ENCODE measurements at regions not wholly inside any gene's neighbourhood (a gene's known extent, or its start where the extent isn't known, plus 50 kb on each side); places are given as distances from the start of the nearest gene placed in this dataset.
"Not testable (repeated sequence)": the region's sequence is repeated elsewhere in the genome, so short reads cannot be mapped to it uniquely, and the experiment has no call there.

GRCh38 chr4:66728280-66728679, 817.0 kb downstream of the CENPC start:
- Histone ChIP-seq H3K9me3 (no peaks in the 10 kb centered on the region), H3K4me3 (no peak overlapping the region), H3K27me3 (no peaks in the 10 kb centered on the region), H3K4me1 (no peaks in the 10 kb centered on the region), H3K27ac (no peak overlapping the region), H3K36me3 (no peaks in the 10 kb centered on the region)
- 35 to 67% methylated on average over 1 to 2 of the region's 2 CpGs for WGBS, 2 donors (ENCODE audit: low coverage in 1 of 2)
- TF ChIP-seq POLR2AphosphoS5 (IDR thresholded peaks at IDR 0.05) (no peak), POLR2A (IDR thresholded peaks at IDR 0.05) (no peak), EP300 (IDR thresholded peaks at IDR 0.05) (no peak)
- TF ChIP-seq, protein P1, sequence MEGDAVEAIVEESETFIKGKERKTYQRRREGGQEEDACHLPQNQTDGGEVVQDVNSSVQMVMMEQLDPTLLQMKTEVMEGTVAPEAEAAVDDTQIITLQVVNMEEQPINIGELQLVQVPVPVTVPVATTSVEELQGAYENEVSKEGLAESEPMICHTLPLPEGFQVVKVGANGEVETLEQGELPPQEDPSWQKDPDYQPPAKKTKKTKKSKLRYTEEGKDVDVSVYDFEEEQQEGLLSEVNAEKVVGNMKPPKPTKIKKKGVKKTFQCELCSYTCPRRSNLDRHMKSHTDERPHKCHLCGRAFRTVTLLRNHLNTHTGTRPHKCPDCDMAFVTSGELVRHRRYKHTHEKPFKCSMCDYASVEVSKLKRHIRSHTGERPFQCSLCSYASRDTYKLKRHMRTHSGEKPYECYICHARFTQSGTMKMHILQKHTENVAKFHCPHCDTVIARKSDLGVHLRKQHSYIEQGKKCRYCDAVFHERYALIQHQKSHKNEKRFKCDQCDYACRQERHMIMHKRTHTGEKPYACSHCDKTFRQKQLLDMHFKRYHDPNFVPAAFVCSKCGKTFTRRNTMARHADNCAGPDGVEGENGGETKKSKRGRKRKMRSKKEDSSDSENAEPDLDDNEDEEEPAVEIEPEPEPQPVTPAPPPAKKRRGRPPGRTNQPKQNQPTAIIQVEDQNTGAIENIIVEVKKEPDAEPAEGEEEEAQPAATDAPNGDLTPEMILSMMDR (IDR thresholded peaks at IDR 0.05) = no peak
- no peak for ATAC-seq

- not testable (repeated sequence) for ATAC-seq, H3K27ac ChIP-seq, H3K9me3 ChIP-seq, H3K4me3 ChIP-seq, H3K4me1 ChIP-seq, H3K36me3 ChIP-seq, H3K27me3 ChIP-seq
- no CpG with 5 or more reads among the region's 30 CpGs for WGBS, 2 donors (ENCODE audit: low coverage in 1 of 2)
These were observed 832.9 kb downstream of the CENPC start for GRCh38 chr4:66712301-66712921.

- TF ChIP-seq, protein P1 (IDR thresholded peaks at IDR 0.05) = no peak
- TF ChIP-seq EP300 (IDR thresholded peaks at IDR 0.05) (no peak), POLR2AphosphoS5 (IDR thresholded peaks at IDR 0.05) (no peak), POLR2A (IDR thresholded peaks at IDR 0.05) (no peak)
- WGBS, 2 donors (ENCODE audit: low coverage in 1 of 2) = 78 to 91% methylated on average over 2 of the region's 2 CpGs
- ATAC-seq = no peak
These were observed 841.1 kb downstream of the CENPC start for GRCh38 chr4:66704243-66704642.

DNA sequence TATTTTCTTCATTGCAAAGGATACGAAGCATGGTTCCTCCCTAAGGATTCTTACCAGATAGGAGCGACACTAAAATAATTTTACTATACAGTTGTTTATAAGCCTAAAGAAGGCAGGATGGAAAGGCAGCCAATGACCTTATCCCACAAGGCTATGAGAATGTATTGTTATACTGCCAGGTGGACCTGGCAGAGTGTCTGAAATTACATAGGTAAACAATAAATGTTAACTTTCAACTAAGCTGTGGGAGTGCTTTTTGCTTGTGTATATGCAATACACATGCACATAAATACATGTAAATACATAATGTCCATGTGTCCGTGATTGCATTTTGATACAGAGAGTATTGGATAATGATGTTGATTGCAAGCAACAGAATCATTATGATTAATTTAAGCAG, 850.6 kb downstream of the CENPC start:
- WGBS, 2 donors (ENCODE audit: low coverage in 1 of 2) = 67 to 81% methylated on average over 3 of the region's 3 CpGs
- no peaks in the 10 kb centered on the region for H3K36me3 ChIP-seq
- H3K27ac ChIP-seq = no peak overlapping the region
- TF ChIP-seq, protein P1 (IDR thresholded peaks at IDR 0.05) = no peak
- no peak for TF ChIP-seq EP300 (IDR thresholded peaks at IDR 0.05)
- no peak for TF ChIP-seq POLR2A (IDR thresholded peaks at IDR 0.05)
- no peak for TF ChIP-seq POLR2AphosphoS5 (IDR thresholded peaks at IDR 0.05)
- H3K4me1 ChIP-seq = no peaks in the 10 kb centered on the region
- H3K9me3 ChIP-seq = peaks cover 0 to 14% (median 0%) of the 10 kb centered on the region in 3 donors
- H3K27me3 ChIP-seq = no peaks in the 10 kb centered on the region
- no peak overlapping the region for H3K4me3 ChIP-seq
- ATAC-seq = no peak

More at GRCh38 chr4:66704243-66704642, 841.1 kb downstream of the CENPC start:
- Histone ChIP-seq H3K27me3 (no peaks in the 10 kb centered on the region), H3K4me3 (no peak overlapping the region), H3K9me3 (no peaks in the 10 kb centered on the region), H3K27ac (no peak overlapping the region), H3K4me1 (no peaks in the 10 kb centered on the region), H3K36me3 (no peaks in the 10 kb centered on the region)

DNA sequence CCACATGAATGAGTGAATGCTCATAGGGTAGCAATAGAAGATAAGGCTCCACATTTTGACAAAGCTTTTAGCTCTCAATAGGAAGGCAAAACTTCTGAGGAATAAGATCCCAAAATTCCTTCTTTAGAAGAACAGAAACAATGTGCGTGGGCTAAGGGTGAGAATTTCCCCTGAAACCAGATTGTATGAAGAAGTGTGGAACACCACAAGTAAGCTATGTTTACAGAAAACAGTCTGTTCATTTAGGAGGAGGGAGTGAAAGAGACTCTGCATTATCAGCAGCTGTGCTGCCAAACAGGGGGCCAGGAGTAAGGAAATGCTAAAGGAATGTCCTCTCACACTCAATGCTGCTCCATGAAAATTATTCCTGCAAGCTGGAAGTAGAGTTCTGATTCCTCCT, 851.6 kb downstream of the CENPC start:
- TF ChIP-seq EP300 (IDR thresholded peaks at IDR 0.05) = no peak
- TF ChIP-seq POLR2A (IDR thresholded peaks at IDR 0.05) = no peak
- TF ChIP-seq, protein P1 (IDR thresholded peaks at IDR 0.05) = no peak
- TF ChIP-seq POLR2AphosphoS5 (IDR thresholded peaks at IDR 0.05) = no peak
- Histone ChIP-seq H3K27ac (no peak overlapping the region), H3K9me3 (peaks cover 0 to 9% (median 0%) of the 10 kb centered on the region in 3 donors), H3K4me3 (no peak overlapping the region), H3K36me3 (no peaks in the 10 kb centered on the region), H3K4me1 (no peaks in the 10 kb centered on the region), H3K27me3 (no peaks in the 10 kb centered on the region)
- ATAC-seq = no peak
- 22 to 40% methylated on average over 1 of the region's 1 CpG for WGBS, 2 donors (ENCODE audit: low coverage in 1 of 2)
